HAP-1 (cell line): ENCODE measurements at regions not wholly inside any gene's neighbourhood (a gene's known extent, or its start where the extent isn't known, plus 50 kb on each side); places are given as distances from the start of the nearest gene placed in this dataset.

Source experiments
- DNase-seq, 2 experiments: peaks; one replicate each; pipeline ENCODE4 v3.0.0-alpha.2; 2016 to 2020; ENCODE audit warnings: low spot score in 2 of 2
- H3K27me3 ChIP-seq: fragments of 250-450 bp; sonication (Bioruptor Pico); 2 replicates; pipeline ENCODE4 v1.5.1; 2020; ENCODE audit warnings: low read depth, mild to moderate bottlenecking, moderate library complexity
- H3K36me3 ChIP-seq: fragments of 250-450 bp; sonication (Bioruptor Pico); replicated peaks from 2 replicates; pipeline ENCODE4 v1.5.1; 2020; ENCODE audit warnings: mild to moderate bottlenecking
- H3K4me1 ChIP-seq: fragments of 250-450 bp; sonication (Bioruptor Pico); 2 replicates; pipeline ENCODE4 v1.5.1; 2020; ENCODE audit warnings: mild to moderate bottlenecking
- H3K4me3 ChIP-seq: fragments of 250-450 bp; sonication (Bioruptor Pico); 2 replicates; pipeline ENCODE4 v1.5.1; 2020; ENCODE audit warnings: mild to moderate bottlenecking, moderate library complexity
- H3K9me3 ChIP-seq: fragments of 250-450 bp; sonication (Bioruptor Pico); 2 replicates; pipeline ENCODE4 v1.5.1; 2020; ENCODE audit warnings: mild to moderate bottlenecking, moderate library complexity
- in situ Hi-C: fragments of 300-500 bp; cut with MboI; formaldehyde crosslinking; loops from 3 replicates; pipeline ENCODE4 v1.14.3; 2020; ENCODE audit warnings: low sequenced_read_pairs, inconsistent platforms, mixed read lengths

- Histone ChIP-seq H3K36me3 (no peaks in the 10 kb centered on the region), H3K9me3 (no peaks in the 10 kb centered on the region), H3K4me1 (peaks cover 12% of the 10 kb centered on the region), H3K27me3 (no peaks in the 10 kb centered on the region), H3K4me3 (no peak overlapping the region)
- DNase-seq = no peak
- in situ Hi-C loops = no loop called here
These were observed 548.0 kb upstream of the LUZP2 start for GRCh38 chr11:23948851-23949250.

- DNase-seq = no peak
- Histone ChIP-seq H3K4me3 (no peak overlapping the region), H3K36me3 (no peaks in the 10 kb centered on the region), H3K27me3 (no peaks in the 10 kb centered on the region), H3K9me3 (no peaks in the 10 kb centered on the region), H3K4me1 (peaks cover 13% of the 10 kb centered on the region)
- in situ Hi-C loops = no loop called here
These were observed 542.7 kb upstream of the LUZP2 start for GRCh38 chr11:23953951-23954710.

GRCh38 chr11:23954730-23955129 lies 542.1 kb upstream of the LUZP2 start:
- no peak for DNase-seq
- Histone ChIP-seq H3K4me3 (no peak overlapping the region), H3K4me1 (peaks cover 14% of the 10 kb centered on the region), H3K9me3 (no peaks in the 10 kb centered on the region), H3K27me3 (no peaks in the 10 kb centered on the region), H3K36me3 (no peaks in the 10 kb centered on the region)
- in situ Hi-C loops = no loop called here

GRCh38 chr11:23956586-23956985 lies 540.3 kb upstream of the LUZP2 start:
- H3K36me3 ChIP-seq = no peaks in the 10 kb centered on the region
- no peak overlapping the region for H3K4me3 ChIP-seq
- H3K27me3 ChIP-seq = no peaks in the 10 kb centered on the region
- in situ Hi-C loops = no loop called here
- DNase-seq = no peak
- peaks cover 18% of the 10 kb centered on the region for H3K4me1 ChIP-seq
- no peaks in the 10 kb centered on the region for H3K9me3 ChIP-seq

GRCh38 chr11:23957314-23957713 lies 539.5 kb upstream of the LUZP2 start:
- Histone ChIP-seq H3K4me3 (no peak overlapping the region), H3K27me3 (no peaks in the 10 kb centered on the region), H3K4me1 (peaks cover 18% of the 10 kb centered on the region), H3K36me3 (no peaks in the 10 kb centered on the region), H3K9me3 (no peaks in the 10 kb centered on the region)
- in situ Hi-C loops = no loop called here
- no peak for DNase-seq

- no peaks in the 10 kb centered on the region for H3K36me3 ChIP-seq
- DNase-seq = peak in 1 of 2 experiments; percentile 98
- H3K4me3 ChIP-seq = no peak overlapping the region
- in situ Hi-C loops = no loop called here
- H3K4me1 ChIP-seq = peaks cover 18% of the 10 kb centered on the region
- H3K9me3 ChIP-seq = no peaks in the 10 kb centered on the region
- H3K27me3 ChIP-seq = no peaks in the 10 kb centered on the region
These were observed 537.4 kb upstream of the LUZP2 start for GRCh38 chr11:23959462-23959861.

- in situ Hi-C loops = no loop called here
- Histone ChIP-seq H3K36me3 (no peaks in the 10 kb centered on the region), H3K27me3 (no peaks in the 10 kb centered on the region), H3K4me3 (no peak overlapping the region), H3K9me3 (no peaks in the 10 kb centered on the region), H3K4me1 (peaks cover 18% of the 10 kb centered on the region)
- no peak for DNase-seq
These were observed 535.1 kb upstream of the LUZP2 start for GRCh38 chr11:23961503-23962338.

- Histone ChIP-seq H3K36me3 (no peaks in the 10 kb centered on the region), H3K4me1 (peaks cover 22% of the 10 kb centered on the region), H3K4me3 (no peak overlapping the region), H3K27me3 (no peaks in the 10 kb centered on the region), H3K9me3 (no peaks in the 10 kb centered on the region)
- peak; percentile 26 to 97 for DNase-seq
- in situ Hi-C loops = no loop called here
These were observed 523.6 kb upstream of the LUZP2 start for GRCh38 chr11:23973244-23973643.

- Histone ChIP-seq H3K4me3 (no peak overlapping the region), H3K4me1 (peaks cover 15% of the 10 kb centered on the region), H3K36me3 (no peaks in the 10 kb centered on the region), H3K9me3 (no peaks in the 10 kb centered on the region), H3K27me3 (no peaks in the 10 kb centered on the region)
- peak; percentile 12 to 34 for DNase-seq
- in situ Hi-C loops = no loop called here
These were observed 522.8 kb upstream of the LUZP2 start for GRCh38 chr11:23974051-23974450.

GRCh38 chr11:23974601-23975000 lies 522.3 kb upstream of the LUZP2 start:
- no peak overlapping the region for H3K4me3 ChIP-seq
- H3K4me1 ChIP-seq = peaks cover 15% of the 10 kb centered on the region
- no peaks in the 10 kb centered on the region for H3K27me3 ChIP-seq
- H3K36me3 ChIP-seq = no peaks in the 10 kb centered on the region
- in situ Hi-C loops = no loop called here
- no peak for DNase-seq
- no peaks in the 10 kb centered on the region for H3K9me3 ChIP-seq

GRCh38 chr11:23976426-23976825 lies 520.4 kb upstream of the LUZP2 start:
- no peaks in the 10 kb centered on the region for H3K36me3 ChIP-seq
- H3K4me1 ChIP-seq = peaks cover 15% of the 10 kb centered on the region
- H3K27me3 ChIP-seq = no peaks in the 10 kb centered on the region
- in situ Hi-C loops = no loop called here
- no peak overlapping the region for H3K4me3 ChIP-seq
- H3K9me3 ChIP-seq = no peaks in the 10 kb centered on the region
- DNase-seq = no peak

- H3K4me1 ChIP-seq = peaks cover 15% of the 10 kb centered on the region
- H3K36me3 ChIP-seq = no peaks in the 10 kb centered on the region
- no peaks in the 10 kb centered on the region for H3K27me3 ChIP-seq
- no peak for DNase-seq
- H3K9me3 ChIP-seq = no peaks in the 10 kb centered on the region
- no peak overlapping the region for H3K4me3 ChIP-seq
- in situ Hi-C loops = no loop called here
These were observed 520.0 kb upstream of the LUZP2 start for GRCh38 chr11:23976841-23977271.

- Histone ChIP-seq H3K9me3 (no peaks in the 10 kb centered on the region), H3K27me3 (no peaks in the 10 kb centered on the region), H3K36me3 (no peaks in the 10 kb centered on the region), H3K4me1 (peaks cover 19% of the 10 kb centered on the region), H3K4me3 (no peak overlapping the region)
- DNase-seq = peak in 1 of 2 experiments; percentile 7
- in situ Hi-C loops = no loop called here
These were observed 508.4 kb upstream of the LUZP2 start for GRCh38 chr11:23988381-23989006.
